Neutrophil (primary cell): ENCODE measurements at regions not wholly inside any gene's neighbourhood (a gene's known extent, or its start where the extent isn't known, plus 50 kb on each side); places are given as distances from the start of the nearest gene placed in this dataset.
"Not testable (repeated sequence)": the region's sequence is repeated elsewhere in the genome, so short reads cannot be mapped to it uniquely, and the experiment has no call there.

Experiments used
- H3K27ac ChIP-seq: fragments of 200-600 bp; sonication (generic); 2 replicates; pipeline ENCODE4 v1.5.1; 2016; ENCODE audit warnings: mild to moderate bottlenecking, moderate library complexity
- H3K27me3 ChIP-seq: fragments of 200-600 bp; sonication (generic); 2 replicates; pipeline ENCODE4 v1.6.0; 2016; ENCODE audit warnings: mild to moderate bottlenecking
- H3K36me3 ChIP-seq: fragments of 200-600 bp; sonication (generic); 2 replicates; pipeline ENCODE4 v1.5.1; 2017
- H3K4me1 ChIP-seq, 2 experiments: fragments of 200-600 bp in 1 of 2; sonication (generic) in 1 of 2; 1 replicate in 1 of 2; 2 replicates in 1 of 2; pipeline versions ENCODE4 v1.5.1 to v1.6.1; 2013 to 2016; ENCODE audit warnings: low read depth in 1 of 2, low read length in 1 of 2, mild to moderate bottlenecking in 1 of 2, moderate library complexity in 1 of 2; ENCODE audit not compliant: control insufficient read depth in 1 of 2, insufficient read depth in 1 of 2
- H3K4me3 ChIP-seq, 2 experiments: fragments of 200-600 bp in 1 of 2; sonication (generic) in 1 of 2; 1 replicate in 1 of 2; 2 replicates in 1 of 2; pipeline ENCODE4 v1.5.1; 2013 to 2016; ENCODE audit warnings: low read depth in 1 of 2, low read length in 1 of 2, mild to moderate bottlenecking in 1 of 2, moderate library complexity in 1 of 2
- H3K9me3 ChIP-seq: fragments of 200-600 bp; sonication (generic); 2 replicates; pipeline ENCODE4 v1.5.1; 2016
- TF ChIP-seq, protein P1 (sequence below): fragments of 200-600 bp; sonication (generic); IDR thresholded peaks from 2 replicates; pipeline ENCODE4 v1.5.1; 2016; ENCODE audit warnings: antibody characterized with exemption

DNA sequence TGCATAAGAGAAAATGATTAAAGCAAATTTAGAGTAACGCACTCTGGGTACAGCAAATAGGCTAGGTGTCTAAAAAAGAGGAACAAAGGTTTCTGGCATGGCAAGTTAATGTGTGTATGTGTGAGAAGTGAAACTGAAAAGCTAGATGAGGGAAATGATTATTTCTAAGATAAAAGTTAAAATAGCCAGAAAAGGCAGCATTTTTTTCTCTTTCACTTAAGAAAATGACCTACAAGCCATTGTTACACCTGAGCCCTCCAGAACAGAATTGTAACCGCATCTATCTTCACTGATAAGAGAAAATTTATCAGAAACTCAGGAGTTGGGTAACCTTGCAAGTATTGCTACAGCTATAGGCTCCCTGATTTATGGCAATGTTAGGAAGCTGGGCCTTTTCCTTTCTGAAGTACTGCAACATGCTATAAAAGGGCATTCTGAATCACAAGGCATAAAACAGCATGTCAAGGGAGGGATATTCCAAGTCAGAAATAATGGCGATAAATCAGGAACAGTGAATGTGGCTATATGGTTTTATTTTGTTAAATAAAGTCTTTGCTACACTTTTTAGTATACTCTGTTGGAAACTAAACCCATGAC lies 395.3 kb downstream of the TBC1D32 start:
- Histone ChIP-seq H3K27me3 (no peaks in the 10 kb centered on the region), H3K27ac (no peak overlapping the region), H3K4me3 (no peak overlapping the region), H3K9me3 (no peaks in the 10 kb centered on the region), H3K36me3 (no peaks in the 10 kb centered on the region), H3K4me1 (no peaks in the 10 kb centered on the region)
- TF ChIP-seq, protein P1, sequence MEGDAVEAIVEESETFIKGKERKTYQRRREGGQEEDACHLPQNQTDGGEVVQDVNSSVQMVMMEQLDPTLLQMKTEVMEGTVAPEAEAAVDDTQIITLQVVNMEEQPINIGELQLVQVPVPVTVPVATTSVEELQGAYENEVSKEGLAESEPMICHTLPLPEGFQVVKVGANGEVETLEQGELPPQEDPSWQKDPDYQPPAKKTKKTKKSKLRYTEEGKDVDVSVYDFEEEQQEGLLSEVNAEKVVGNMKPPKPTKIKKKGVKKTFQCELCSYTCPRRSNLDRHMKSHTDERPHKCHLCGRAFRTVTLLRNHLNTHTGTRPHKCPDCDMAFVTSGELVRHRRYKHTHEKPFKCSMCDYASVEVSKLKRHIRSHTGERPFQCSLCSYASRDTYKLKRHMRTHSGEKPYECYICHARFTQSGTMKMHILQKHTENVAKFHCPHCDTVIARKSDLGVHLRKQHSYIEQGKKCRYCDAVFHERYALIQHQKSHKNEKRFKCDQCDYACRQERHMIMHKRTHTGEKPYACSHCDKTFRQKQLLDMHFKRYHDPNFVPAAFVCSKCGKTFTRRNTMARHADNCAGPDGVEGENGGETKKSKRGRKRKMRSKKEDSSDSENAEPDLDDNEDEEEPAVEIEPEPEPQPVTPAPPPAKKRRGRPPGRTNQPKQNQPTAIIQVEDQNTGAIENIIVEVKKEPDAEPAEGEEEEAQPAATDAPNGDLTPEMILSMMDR = no peak

DNA sequence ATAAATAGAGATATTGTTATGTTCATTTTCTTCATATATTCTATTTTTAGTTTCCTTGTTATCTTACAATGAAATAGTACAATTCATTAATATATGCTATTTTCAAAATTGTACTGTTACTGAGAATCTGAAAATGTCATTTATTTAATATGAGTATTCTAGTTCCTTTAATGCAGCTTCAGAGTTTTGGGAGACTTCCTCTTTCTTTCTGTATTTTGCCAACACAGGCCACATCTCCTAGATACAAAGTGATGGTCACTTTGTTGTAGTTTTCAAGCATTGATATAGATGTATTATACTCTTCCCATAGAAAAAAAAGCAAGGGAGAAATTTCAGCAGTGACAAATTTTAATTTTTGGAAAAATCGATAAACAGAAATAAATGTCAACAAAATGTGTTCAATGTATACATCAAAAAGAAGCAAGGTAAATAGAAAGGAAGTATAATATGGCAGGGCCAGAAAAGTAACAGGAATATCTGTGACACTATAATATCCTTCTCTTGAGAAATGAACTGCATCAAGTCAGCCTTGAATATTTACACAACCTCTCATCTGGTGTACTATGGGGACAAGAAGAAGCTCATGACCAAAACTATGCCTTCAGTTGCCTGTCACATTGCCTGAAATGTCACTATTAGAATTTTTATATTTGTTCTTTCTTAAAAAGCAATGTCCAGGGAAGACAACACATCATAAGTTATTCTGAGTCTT lies 396.0 kb downstream of the TBC1D32 start:
- Histone ChIP-seq H3K4me3 (no peak overlapping the region), H3K9me3 (no peaks in the 10 kb centered on the region), H3K36me3 (no peaks in the 10 kb centered on the region), H3K27me3 (no peaks in the 10 kb centered on the region), H3K27ac (no peak overlapping the region), H3K4me1 (no peaks in the 10 kb centered on the region)
- TF ChIP-seq, protein P1 = no peak

DNA sequence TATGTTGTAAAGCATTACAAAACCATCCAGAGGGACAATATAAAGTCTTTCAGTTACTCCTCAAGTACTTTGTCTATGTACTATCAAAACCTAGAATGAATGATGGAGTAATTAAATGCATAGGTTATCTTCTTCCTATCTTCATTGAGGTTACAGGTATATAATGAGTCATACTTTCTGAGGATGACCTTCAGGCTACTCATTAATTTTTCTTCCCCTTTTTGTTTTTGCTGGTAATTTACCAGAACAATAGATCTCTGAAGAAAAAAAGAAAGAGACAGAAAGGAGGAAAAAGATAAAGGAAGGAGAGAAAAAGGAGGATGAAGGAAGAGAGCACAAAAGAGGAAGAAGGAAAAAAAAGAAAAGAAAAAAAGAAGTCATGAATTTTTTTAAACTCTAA lies 398.4 kb downstream of the TBC1D32 start:
- Histone ChIP-seq H3K9me3 (no peaks in the 10 kb centered on the region), H3K27me3 (no peaks in the 10 kb centered on the region), H3K27ac (no peak overlapping the region), H3K4me3 (no peak overlapping the region), H3K36me3 (no peaks in the 10 kb centered on the region), H3K4me1 (no peaks in the 10 kb centered on the region)
- TF ChIP-seq, protein P1 = no peak

DNA sequence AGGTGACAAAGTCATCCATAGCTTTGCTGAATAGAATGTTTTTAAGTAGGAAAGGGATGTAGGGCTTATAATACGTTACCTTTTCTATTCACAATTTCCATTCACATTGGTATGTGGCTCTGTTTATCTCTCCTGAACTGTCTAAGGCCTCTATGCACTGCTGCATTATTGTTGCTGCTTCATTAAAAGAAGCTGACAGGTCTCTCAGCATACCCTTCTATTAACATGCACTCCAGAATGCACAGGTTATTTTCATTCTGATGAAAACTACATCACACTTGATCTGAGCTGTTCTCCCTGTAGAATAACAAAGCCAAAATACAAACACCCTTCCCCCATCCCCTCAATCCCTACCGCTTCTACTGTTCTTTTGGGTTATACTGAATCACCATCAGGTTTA lies 399.3 kb downstream of the TBC1D32 start:
- Histone ChIP-seq H3K27me3 (no peaks in the 10 kb centered on the region), H3K27ac (no peak overlapping the region), H3K4me3 (no peak overlapping the region), H3K4me1 (no peaks in the 10 kb centered on the region), H3K36me3 (no peaks in the 10 kb centered on the region), H3K9me3 (no peaks in the 10 kb centered on the region)
- TF ChIP-seq, protein P1 = no peak

DNA sequence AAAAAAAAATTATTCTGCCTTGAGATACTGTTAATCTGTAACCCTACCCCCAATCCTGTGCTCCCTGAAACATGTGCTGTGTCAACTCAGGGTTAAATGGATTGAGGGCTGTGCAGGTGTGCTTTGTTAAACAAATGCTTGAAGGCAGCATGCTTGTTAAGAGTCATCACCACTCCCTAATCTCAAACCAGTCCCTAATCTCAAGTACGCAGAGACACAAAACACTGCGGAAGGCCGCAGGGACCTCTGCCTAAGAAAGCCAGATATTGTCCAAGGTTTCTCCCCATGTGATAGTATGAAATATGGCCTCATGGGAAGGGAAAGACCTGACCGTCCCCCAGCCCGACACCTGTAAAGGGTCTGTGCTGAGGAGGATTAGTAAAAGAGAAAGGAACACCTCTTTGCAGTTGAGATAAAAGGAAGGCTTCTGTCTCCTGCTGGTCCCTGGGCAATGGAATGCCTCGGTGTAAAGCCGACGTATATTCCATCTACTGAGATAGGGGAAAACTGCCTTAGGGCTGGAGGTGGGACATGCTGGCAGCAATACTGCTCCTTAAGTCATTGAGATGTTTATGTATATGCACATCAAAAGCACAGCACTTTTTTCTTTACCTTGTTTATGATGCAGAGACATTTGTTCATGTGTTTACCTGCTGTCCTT lies 402.6 kb downstream of the TBC1D32 start:
- not testable (repeated sequence) for H3K4me1 ChIP-seq, H3K27ac ChIP-seq, H3K9me3 ChIP-seq, H3K36me3 ChIP-seq, H3K27me3 ChIP-seq, H3K4me3 ChIP-seq

DNA sequence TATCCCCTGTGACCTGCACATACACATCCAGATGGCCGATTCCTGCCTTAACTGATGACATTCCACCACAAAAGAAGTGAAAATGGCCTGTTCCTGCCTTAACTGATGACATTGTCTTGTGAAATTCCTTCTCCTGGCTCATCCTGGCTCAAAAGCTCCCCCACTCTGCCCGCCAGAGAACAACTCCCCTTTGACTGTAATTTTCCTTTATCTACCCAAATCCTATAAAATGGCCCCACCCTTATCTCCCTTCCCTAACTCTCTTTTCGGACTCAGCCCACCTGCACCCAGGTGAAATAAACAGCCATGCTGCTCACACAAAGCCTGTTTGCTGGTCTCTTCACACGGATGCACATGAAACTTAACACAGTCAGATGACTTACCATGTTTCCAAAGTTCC lies 403.8 kb downstream of the TBC1D32 start:
- not testable (repeated sequence) for H3K27ac ChIP-seq, H3K9me3 ChIP-seq, H3K27me3 ChIP-seq, H3K36me3 ChIP-seq, H3K4me3 ChIP-seq, H3K4me1 ChIP-seq
